ENCODE measurements at regions not wholly inside any gene's neighbourhood (a gene's known extent, or its start where the extent isn't known, plus 50 kb on each side); places are given as distances from the start of the nearest gene placed in this dataset.

DNA sequence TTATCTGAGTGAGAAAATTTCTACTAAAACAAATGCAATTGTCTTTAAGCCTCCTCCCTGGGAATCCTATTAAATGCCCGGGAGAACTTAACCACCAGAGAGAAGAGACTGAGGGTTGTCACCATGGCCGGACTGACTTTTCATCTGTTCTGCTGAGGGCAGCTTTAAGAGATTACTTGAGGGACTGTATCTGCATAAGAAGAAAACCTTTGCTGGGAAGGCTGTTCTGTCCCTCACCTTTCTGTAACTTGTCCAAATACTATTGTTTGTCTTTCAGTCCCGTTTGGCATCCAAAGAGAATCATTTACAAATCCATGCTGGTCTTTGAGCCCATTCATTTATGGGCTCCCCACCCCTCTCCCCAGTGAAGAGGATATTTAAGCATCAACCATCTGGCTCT lies 306.3 kb upstream of the FLRT2 start:
- TF ChIP-seq, protein P1, sequence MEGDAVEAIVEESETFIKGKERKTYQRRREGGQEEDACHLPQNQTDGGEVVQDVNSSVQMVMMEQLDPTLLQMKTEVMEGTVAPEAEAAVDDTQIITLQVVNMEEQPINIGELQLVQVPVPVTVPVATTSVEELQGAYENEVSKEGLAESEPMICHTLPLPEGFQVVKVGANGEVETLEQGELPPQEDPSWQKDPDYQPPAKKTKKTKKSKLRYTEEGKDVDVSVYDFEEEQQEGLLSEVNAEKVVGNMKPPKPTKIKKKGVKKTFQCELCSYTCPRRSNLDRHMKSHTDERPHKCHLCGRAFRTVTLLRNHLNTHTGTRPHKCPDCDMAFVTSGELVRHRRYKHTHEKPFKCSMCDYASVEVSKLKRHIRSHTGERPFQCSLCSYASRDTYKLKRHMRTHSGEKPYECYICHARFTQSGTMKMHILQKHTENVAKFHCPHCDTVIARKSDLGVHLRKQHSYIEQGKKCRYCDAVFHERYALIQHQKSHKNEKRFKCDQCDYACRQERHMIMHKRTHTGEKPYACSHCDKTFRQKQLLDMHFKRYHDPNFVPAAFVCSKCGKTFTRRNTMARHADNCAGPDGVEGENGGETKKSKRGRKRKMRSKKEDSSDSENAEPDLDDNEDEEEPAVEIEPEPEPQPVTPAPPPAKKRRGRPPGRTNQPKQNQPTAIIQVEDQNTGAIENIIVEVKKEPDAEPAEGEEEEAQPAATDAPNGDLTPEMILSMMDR (IDR thresholded peaks at IDR 0.05; ENCODE audit: insufficient read depth, low read length): no peak
- TF ChIP-seq, protein P2, sequence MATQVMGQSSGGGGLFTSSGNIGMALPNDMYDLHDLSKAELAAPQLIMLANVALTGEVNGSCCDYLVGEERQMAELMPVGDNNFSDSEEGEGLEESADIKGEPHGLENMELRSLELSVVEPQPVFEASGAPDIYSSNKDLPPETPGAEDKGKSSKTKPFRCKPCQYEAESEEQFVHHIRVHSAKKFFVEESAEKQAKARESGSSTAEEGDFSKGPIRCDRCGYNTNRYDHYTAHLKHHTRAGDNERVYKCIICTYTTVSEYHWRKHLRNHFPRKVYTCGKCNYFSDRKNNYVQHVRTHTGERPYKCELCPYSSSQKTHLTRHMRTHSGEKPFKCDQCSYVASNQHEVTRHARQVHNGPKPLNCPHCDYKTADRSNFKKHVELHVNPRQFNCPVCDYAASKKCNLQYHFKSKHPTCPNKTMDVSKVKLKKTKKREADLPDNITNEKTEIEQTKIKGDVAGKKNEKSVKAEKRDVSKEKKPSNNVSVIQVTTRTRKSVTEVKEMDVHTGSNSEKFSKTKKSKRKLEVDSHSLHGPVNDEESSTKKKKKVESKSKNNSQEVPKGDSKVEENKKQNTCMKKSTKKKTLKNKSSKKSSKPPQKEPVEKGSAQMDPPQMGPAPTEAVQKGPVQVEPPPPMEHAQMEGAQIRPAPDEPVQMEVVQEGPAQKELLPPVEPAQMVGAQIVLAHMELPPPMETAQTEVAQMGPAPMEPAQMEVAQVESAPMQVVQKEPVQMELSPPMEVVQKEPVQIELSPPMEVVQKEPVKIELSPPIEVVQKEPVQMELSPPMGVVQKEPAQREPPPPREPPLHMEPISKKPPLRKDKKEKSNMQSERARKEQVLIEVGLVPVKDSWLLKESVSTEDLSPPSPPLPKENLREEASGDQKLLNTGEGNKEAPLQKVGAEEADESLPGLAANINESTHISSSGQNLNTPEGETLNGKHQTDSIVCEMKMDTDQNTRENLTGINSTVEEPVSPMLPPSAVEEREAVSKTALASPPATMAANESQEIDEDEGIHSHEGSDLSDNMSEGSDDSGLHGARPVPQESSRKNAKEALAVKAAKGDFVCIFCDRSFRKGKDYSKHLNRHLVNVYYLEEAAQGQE (IDR thresholded peaks at IDR 0.05; ENCODE audit: insufficient replicate concordance, low read depth): no peak
